ENCODE measurements at regions not wholly inside any gene's neighbourhood (a gene's known extent, or its start where the extent isn't known, plus 50 kb on each side); places are given as distances from the start of the nearest gene placed in this dataset.
A peak's percentile ranks its signal among the peaks of the same experiment; 100 is the strongest.

- Mint-ChIP-seq H3K4me1 (ENCODE audit: low read depth) (peaks cover 40% of the 10 kb centered on the region), H3K36me3 (ENCODE audit: low read depth) (no peaks in the 10 kb centered on the region), H3K4me3 (peak overlapping the region; percentile 58; the same call in 1 of the 2 replicates), H3K27ac (peak overlapping the region; percentile 90), H3K27me3 (ENCODE audit: insufficient read depth) (no peaks in the 10 kb centered on the region), H3K9me3 (no peaks in the 10 kb centered on the region)
- no peak for TF ChIP-seq CTCF (IDR thresholded peaks at IDR 0.05)
- DNase-seq: peak; percentile 80
Measured at GRCh38 chr1:119279456-119280381, 88.9 kb upstream of the HAO2 start.

GRCh38 chr1:119285482-119285881 lies 83.1 kb upstream of the HAO2 start:
- peak; percentile 60 for DNase-seq
- no peak overlapping the region for H3K4me3 Mint-ChIP-seq
- H3K27ac Mint-ChIP-seq: peak overlapping the region; percentile 45
- H3K27me3 Mint-ChIP-seq (ENCODE audit: insufficient read depth): peaks cover 2% of the 10 kb centered on the region; the same call in 1 of the 2 replicates
- H3K4me1 Mint-ChIP-seq (ENCODE audit: low read depth): peaks cover 31% of the 10 kb centered on the region
- no peaks in the 10 kb centered on the region for H3K9me3 Mint-ChIP-seq
- TF ChIP-seq CTCF (IDR thresholded peaks at IDR 0.05): no peak
- H3K36me3 Mint-ChIP-seq (ENCODE audit: low read depth): no peaks in the 10 kb centered on the region

DNA sequence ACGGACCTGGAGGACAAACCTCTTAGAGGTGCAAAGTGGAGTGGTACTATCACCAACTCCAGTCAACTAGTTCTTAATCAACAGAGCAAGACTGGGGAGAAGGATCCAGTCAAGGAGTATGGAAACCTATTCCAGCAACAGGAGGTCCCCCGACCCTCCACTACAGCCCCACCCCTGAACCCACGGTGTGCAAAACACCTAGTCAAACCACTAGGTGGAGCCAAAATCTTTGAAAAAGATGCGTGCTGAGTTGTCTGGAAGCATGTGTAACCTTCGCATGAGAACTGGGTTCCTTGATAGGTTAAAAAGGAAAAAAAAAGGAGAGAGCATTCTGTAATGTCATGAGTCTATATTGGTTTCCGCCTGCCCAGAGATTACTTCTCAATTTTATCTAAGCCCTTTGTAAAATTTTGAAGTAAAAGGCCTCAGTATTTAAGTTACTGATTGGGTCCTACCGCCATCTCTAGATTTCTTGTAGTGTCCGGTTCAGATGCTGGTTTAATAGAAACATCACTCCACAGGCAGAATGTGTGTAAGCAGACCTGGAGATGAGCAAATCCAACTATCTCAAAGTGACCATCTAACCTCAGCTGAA lies 81.9 kb upstream of the HAO2 start:
- peak; percentile 16 for DNase-seq
- Mint-ChIP-seq H3K4me3 (no peak overlapping the region), H3K27ac (no peak overlapping the region), H3K4me1 (ENCODE audit: low read depth) (peaks cover 26% of the 10 kb centered on the region), H3K36me3 (ENCODE audit: low read depth) (no peaks in the 10 kb centered on the region), H3K9me3 (no peaks in the 10 kb centered on the region), H3K27me3 (ENCODE audit: insufficient read depth) (peaks cover 2% of the 10 kb centered on the region; the same call in 1 of the 2 replicates)
- peak; percentile 79 for TF ChIP-seq CTCF (IDR thresholded peaks at IDR 0.05)

DNA sequence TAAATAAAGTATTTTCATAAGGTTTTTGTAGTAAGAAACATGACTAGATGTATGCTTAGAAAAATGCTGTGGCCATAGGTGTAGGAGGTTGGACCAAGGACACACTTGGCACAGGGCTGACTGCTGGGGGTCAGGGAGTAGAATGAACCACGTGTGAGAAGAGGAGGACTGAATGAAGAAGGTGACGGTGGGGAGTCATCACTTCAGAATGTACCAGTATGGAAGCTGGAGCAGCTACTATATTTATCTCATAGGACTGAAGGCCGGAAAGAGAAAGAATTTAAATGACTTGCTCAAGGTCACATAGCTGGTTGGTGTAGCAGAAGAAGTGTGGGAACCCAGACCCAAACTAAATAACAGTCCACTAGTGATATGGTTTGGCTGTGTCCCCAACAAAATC lies 79.8 kb upstream of the HAO2 start:
- Mint-ChIP-seq H3K9me3 (no peaks in the 10 kb centered on the region), H3K36me3 (ENCODE audit: low read depth) (no peaks in the 10 kb centered on the region), H3K4me3 (no peak overlapping the region), H3K4me1 (ENCODE audit: low read depth) (peaks cover 31% of the 10 kb centered on the region), H3K27me3 (ENCODE audit: insufficient read depth) (peaks cover 2% of the 10 kb centered on the region; the same call in 1 of the 2 replicates), H3K27ac (no peak overlapping the region)
- TF ChIP-seq CTCF (IDR thresholded peaks at IDR 0.05): no peak
- DNase-seq: peak; percentile 27

DNA sequence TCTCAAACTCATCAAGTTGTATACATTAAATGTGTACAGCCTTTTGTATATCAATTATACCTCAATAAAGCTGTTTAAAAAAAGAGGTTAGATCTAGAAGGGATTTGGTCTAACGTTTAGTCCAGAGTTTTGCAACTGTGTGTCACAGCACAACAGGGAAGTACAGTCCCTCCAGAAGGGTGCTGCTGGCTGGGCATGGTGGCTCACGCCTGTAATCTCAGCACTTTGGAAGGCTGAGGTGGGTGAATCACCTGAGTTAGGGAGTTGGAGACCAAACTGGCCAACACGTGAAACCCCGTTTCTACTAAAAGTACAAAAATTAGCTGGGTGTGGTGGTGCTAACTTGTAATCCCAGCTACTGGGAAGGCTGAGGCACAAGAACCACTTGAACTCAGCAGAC lies 78.3 kb upstream of the HAO2 start:
- H3K27me3 Mint-ChIP-seq (ENCODE audit: insufficient read depth): peaks cover 3% of the 10 kb centered on the region; the same call in 1 of the 2 replicates
- H3K36me3 Mint-ChIP-seq (ENCODE audit: low read depth): no peaks in the 10 kb centered on the region
- no peaks in the 10 kb centered on the region for H3K9me3 Mint-ChIP-seq
- no peak for TF ChIP-seq CTCF (IDR thresholded peaks at IDR 0.05)
- H3K4me3 Mint-ChIP-seq: no peak overlapping the region
- no peak overlapping the region for H3K27ac Mint-ChIP-seq
- peaks cover 29% of the 10 kb centered on the region for H3K4me1 Mint-ChIP-seq (ENCODE audit: low read depth)
- DNase-seq: no peak
